GM21825 (cell line): ENCODE measurements at regions not wholly inside any gene's neighbourhood (a gene's known extent, or its start where the extent isn't known, plus 50 kb on each side); places are given as distances from the start of the nearest gene placed in this dataset.
"Not testable (repeated sequence)": the region's sequence is repeated elsewhere in the genome, so short reads cannot be mapped to it uniquely, and the experiment has no call there.

Experiments
- ATAC-seq: cut with Tn5 transposase; IDR thresholded peaks from one replicate; pipeline ENCODE4 v1.9.1; 2021; ENCODE audit warnings: mild to moderate bottlenecking, moderate library complexity; ENCODE audit not compliant: unreplicated experiment

DNA sequence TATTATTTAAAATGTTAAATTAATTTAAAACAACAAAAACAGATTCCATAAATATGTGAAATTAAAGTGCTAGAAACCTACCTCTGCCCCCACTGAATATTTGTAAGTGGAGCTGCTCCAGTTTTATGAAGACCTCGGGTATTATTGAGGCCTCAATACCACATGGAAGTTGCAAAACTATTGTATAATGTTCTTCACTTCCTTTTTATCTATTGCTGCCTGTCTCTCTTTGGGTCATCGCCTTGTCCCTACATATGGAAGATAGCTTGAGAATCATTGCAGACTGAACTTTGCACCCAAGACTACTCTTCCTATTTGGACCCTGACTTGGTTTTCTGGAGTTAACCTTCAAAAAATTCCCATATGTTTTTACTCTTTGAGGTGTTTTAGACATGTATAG, 212.1 kb upstream of the NETO1 start:
- ATAC-seq = no peak

DNA sequence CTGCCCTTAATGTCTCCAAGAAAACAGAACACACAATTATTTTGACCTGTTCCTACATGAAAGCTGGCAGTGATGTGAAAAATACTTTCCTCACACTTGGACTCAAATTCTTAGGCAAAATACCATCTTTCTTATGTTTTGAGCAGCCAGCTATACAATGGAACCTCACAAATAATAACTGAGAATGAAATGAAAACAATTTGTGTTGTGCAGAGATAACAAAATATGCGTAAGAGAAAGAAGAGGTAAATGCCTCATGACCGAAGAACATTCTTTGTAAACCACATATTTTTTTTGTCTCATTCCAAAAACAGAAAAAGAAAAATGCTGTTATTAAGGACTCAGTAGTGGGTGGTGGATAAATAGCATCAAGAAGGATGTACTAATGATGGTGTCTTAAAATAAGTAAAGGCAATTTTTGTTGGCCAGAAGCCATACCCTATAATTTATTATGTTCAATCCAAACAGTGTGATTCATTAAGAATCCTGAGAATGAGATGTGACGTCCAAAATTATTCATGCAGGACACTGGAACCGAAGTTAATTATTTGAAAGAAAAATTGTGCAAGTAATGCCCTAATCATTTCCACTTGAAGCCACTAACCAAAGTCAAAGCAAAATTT, 193.0 kb upstream of the NETO1 start:
- no peak for ATAC-seq

- ATAC-seq = no peak
Observed at GRCh38 chr18:73059280-73059679, 191.5 kb upstream of the NETO1 start.

DNA sequence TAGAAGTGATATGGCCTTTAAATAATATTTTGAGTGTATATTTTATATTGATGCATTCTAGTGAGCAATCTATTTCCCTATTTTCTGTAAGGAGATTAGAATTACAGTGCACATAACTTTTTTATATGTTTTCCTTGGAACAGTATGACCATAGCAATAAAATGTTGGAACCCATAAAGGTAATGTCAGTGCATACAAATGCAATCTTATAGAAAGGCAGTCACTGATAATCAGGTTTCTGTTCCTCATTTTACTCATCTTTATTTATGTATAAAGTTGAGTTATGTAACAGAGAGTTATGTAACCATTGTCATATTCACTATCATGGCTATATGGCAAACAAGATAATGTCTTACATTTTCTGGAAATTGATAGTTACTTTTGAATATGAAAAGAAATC, 179.9 kb upstream of the NETO1 start:
- ATAC-seq = no peak

DNA sequence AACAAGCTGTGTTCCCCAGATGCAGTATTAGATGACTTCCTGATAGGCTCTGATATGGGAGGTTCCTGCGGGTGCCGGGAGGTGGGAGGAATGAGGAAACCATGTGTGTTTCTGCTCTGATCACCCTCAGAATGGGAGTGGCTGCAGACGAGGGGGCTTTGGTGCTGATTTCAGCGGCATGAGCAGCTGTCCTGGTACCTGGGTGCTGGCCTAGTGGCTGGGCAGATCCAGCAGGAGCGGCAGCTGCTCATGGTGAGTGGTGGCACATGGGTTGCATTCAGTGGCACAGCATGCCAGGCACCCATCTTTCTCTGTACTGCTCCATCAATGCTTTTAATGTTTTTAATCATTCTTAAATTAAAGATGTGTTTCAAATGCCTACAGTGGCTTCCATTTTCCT, 177.2 kb upstream of the NETO1 start:
- no peak for ATAC-seq

DNA sequence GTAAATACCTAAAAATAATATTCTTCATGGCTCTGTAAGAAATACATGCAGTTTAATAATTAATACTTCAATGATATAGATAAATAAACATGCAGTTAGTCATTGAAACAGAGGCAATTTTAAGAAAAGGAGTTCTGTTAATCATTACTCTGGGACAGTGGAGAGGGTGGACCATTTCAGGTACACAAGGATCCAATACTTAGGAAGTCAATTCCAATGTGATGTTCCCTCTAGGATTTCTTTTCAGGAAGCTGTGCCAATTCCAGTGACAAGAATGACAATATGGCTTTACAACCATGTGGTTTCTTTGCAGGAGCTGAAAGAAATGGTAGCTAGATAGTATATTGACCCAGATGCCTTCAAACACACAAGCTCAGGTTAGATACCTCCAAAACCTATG, 175.8 kb upstream of the NETO1 start:
- no peak for ATAC-seq

DNA sequence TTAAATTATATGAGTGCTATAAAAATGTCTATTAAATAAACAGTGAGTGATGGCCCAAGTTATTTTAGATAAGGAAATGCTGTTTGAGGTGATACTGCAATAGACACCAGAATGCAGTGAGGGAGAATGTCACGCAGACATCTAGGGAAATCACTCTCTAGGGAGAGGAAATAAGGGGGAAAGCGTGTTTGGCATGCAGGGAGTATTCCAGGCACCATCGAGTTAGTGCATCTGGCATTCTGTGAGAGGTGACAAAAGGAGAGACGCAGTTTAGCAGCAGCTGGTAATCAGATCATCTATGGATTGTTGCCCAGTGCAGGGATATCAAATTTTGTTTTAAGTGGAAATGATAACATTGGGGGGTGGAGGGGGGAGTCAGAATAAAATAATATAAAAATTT, 175.4 kb upstream of the NETO1 start:
- ATAC-seq = no peak

GRCh38 chr18:73040247-73040646, 172.5 kb upstream of the NETO1 start:
- no peak for ATAC-seq

DNA sequence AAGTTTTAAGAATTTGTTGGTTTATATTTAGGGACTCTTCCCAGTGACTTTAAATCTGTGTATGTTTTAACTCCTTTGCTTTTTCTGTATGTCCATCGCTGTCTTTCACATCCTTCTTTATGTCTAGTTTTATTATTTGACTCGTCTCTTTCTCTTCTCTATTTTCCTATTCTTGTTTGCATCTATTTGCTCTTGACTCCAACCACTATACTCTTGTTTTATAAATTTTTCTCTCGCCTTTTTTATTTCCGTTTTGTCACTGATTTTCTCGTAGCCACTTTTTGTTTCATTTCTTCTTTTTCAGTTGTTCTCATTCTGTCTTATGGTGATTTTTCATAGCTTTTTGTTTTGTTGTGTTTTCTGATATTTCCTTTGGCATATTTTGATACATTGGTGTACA, 170.5 kb upstream of the NETO1 start:
- ATAC-seq = no peak

- ATAC-seq = no peak
Observed at GRCh38 chr18:73023975-73024374, 156.2 kb upstream of the NETO1 start.

GRCh38 chr18:73009691-73010090, 141.9 kb upstream of the NETO1 start:
- no peak for ATAC-seq

DNA sequence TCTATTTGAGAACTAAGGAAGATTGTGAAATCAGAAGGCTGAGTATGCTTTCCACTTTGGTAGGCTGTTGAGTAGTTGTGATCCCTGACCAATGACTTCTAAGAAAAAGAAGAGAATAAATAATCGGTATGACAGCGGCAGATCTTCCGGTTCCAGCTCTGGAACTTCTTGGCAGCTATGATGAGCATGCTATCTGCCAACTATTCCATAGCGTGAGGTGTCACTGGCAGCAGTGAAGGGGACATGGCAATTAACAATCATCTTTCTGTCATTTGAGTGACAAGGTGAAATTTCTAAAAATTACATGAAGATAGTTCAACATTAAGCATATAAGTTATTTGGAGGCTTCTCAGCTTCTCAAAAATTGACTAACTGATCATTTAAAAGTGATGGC, 140.1 kb upstream of the NETO1 start:
- no peak for ATAC-seq

- peak; percentile 52 for ATAC-seq
Observed at GRCh38 chr18:73007195-73007914, 139.6 kb upstream of the NETO1 start.

DNA sequence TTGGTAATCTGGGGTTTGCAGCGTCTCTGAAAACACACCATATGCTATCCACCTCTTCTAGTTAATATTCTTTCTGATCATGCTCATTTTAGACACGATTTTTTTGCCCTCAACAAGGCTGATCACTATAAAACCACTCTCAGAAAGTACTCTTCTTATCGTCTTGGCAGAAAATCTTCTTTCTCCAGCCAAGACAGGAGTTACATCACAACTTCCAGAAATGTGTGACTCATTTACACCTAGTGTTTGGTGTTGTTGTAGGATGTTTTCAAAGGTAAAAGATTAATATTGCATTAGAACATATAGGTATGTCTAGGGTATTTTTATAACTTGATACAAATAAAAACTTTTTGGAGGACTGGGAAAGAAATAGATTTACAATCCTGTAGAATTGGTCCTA, 138.5 kb upstream of the NETO1 start:
- ATAC-seq = no peak

DNA sequence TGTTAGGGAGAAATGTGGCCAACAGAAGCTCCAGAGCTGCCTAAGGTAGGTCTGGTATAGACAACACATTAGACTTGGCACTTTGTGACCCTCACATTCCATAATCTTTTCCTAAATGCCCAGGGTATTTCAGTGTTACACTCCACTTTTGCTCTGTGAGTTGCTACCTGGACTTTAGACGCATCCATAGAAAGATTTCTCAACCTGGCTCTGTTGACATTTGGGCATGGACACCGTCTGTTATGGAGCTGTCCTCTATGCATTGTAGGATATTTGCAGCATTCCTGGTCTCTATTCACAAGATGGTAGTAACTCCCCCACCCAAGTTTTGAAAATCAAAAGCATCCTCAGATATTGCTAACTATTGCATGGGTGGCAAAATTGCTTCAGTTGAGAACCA, 136.5 kb upstream of the NETO1 start:
- no peak for ATAC-seq

DNA sequence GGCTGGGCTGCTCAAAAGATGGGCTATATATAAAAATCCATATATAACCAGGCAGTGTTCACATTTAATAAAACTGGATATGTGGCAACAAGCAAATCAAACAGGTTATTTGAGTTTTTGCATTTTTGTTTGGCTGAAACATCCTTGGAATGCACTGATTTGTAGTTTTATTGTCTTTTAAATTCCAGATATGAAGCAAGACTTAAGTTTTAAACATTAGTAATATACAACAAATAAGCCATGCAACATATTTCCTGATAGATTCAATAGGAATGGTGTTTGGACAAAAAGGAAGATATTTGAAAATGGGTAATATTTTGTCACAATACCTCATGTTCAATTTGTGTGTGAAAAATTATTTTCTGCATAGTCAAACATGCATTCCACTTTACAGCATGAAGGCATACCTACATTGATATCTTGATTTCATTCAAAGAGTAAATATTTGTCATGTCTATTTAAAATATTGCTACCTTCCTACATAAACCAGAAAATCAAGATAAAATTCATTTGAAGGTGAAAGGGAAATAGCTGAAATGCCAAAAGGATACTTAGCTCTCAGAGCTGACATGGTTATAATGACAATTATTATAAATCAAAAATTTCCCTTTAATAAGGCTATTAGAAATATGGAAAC, 132.3 kb upstream of the NETO1 start:
- ATAC-seq = no peak

GRCh38 chr18:72995558-72995957, 127.8 kb upstream of the NETO1 start:
- no peak for ATAC-seq

DNA sequence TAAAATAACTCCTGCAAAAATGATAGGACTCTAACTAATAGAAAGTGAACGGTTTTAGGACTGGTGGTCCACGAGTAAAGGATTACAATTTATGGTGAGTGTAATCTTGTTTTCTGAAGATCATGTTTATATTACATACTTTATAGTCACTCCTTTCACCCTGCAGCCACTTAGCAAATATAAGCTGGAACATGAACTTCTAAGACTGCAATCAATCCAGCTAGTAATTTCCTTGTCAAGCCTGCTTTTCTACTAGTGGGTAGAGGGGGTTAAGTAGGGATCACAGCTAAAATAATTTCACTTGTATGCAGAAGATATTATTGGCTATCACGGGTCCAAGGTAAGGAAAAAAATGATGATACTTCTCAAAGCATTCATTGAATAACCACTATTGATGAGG, 125.5 kb upstream of the NETO1 start:
- no peak for ATAC-seq

- ATAC-seq = no peak
Observed at GRCh38 chr18:72991379-72991778, 123.6 kb upstream of the NETO1 start.

- ATAC-seq = not testable (repeated sequence)
Observed at GRCh38 chr18:72987570-72987969, 119.8 kb upstream of the NETO1 start.

GRCh38 chr18:72986103-72986502, 118.3 kb upstream of the NETO1 start:
- no peak for ATAC-seq

GRCh38 chr18:72985686-72986085, 117.9 kb upstream of the NETO1 start:
- ATAC-seq = no peak
